Gastrocnemius medialis (tissue), 4 donors: ENCODE measurements at regions not wholly inside any gene's neighbourhood (a gene's known extent, or its start where the extent isn't known, plus 50 kb on each side); places are given as distances from the start of the nearest gene placed in this dataset.

Experiments
- POLR2A ChIP-seq, 2 donors: fragments of 450-650 bp; IDR thresholded peaks; one replicate each; pipeline ENCODE4 v1.6.1; 2017; ENCODE audit warnings: antibody characterized with exemption in 2 of 2, mild to moderate bottlenecking in 2 of 2, moderate library complexity in 2 of 2
- TF ChIP-seq, protein P1 (sequence below), 5 experiments: fragments of 450-650 bp in 3 of 5; fragments of 200-600 bp in 2 of 5; sonication (generic) in 2 of 5; IDR thresholded peaks in 4 of 5; conservative IDR thresholded peaks in 1 of 5; 1 replicate in 4 of 5; 2 replicates in 1 of 5; pipeline ENCODE4 v1.5.1; 2016 to 2019; ENCODE audit warnings: antibody characterized with exemption in 5 of 5, mild to moderate bottlenecking in 3 of 5, moderate library complexity in 3 of 5

- TF ChIP-seq, protein P1, sequence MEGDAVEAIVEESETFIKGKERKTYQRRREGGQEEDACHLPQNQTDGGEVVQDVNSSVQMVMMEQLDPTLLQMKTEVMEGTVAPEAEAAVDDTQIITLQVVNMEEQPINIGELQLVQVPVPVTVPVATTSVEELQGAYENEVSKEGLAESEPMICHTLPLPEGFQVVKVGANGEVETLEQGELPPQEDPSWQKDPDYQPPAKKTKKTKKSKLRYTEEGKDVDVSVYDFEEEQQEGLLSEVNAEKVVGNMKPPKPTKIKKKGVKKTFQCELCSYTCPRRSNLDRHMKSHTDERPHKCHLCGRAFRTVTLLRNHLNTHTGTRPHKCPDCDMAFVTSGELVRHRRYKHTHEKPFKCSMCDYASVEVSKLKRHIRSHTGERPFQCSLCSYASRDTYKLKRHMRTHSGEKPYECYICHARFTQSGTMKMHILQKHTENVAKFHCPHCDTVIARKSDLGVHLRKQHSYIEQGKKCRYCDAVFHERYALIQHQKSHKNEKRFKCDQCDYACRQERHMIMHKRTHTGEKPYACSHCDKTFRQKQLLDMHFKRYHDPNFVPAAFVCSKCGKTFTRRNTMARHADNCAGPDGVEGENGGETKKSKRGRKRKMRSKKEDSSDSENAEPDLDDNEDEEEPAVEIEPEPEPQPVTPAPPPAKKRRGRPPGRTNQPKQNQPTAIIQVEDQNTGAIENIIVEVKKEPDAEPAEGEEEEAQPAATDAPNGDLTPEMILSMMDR (IDR thresholded peaks at IDR 0.05 in 4 of 5, conservative IDR thresholded peaks at IDR 0.05 in 1 of 5) = no peak
- TF ChIP-seq POLR2A (IDR thresholded peaks at IDR 0.05) = no peak
These were observed 195.9 kb downstream of the TMEM38B start for GRCh38 chr9:105890046-105890822.
